ENCODE measurements at regions not wholly inside any gene's neighbourhood (a gene's known extent, or its start where the extent isn't known, plus 50 kb on each side); places are given as distances from the start of the nearest gene placed in this dataset.

GRCh38 chr12:67386869-67387565 is 117.9 kb downstream of the CAND1 start:
- dilution Hi-C loops (cut with HindIII; ENCODE audit: low sequenced_read_pairs, unreplicated experiment) (no loop called here), in situ Hi-C loops (cut with MboI; ENCODE audit: low sequenced_read_pairs) (no loop called here), intact Hi-C loops (cut with micrococcal nuclease) (no loop called here)
- no peaks in the 10 kb centered on the region for H4K20me1 ChIP-seq (ENCODE audit: insufficient read depth, low read length)
- H3K4me3 ChIP-seq (ENCODE audit: insufficient read depth, low read depth, low read length), result no peak overlapping the region
- no peak overlapping the region for H4K91ac ChIP-seq (ENCODE audit: insufficient read depth, low read depth, low read length)
- no peaks in the 10 kb centered on the region for H3K4me1 ChIP-seq (ENCODE audit: control insufficient read depth, insufficient read depth, low read length)
- no peak overlapping the region for H2BK5ac ChIP-seq (ENCODE audit: low read depth, low read length, poor library complexity, severe bottlenecking)
- ChIA-PET POLR2A (ENCODE audit: unreplicated experiment) (no interaction called here), CTCF (no interaction called here)
- no peak overlapping the region for H3K56ac ChIP-seq (ENCODE audit: extremely low read depth, insufficient read depth, low read length)
- H3K4me2 ChIP-seq (ENCODE audit: low read depth, low read length), result no peak overlapping the region
- H3K27me3 ChIP-seq (ENCODE audit: control insufficient read depth, insufficient read depth, low read length), result no peaks in the 10 kb centered on the region
- TF ChIP-seq MAFK (IDR thresholded peaks at IDR 0.05; ENCODE audit: low read depth, low read length) (no peak), CHD1 (IDR thresholded peaks at IDR 0.05; ENCODE audit: low read depth, low read length) (no peak), NFE2L2 (IDR thresholded peaks at IDR 0.05; ENCODE audit: low read depth, low read length) (no peak), CEBPB (IDR thresholded peaks at IDR 0.05; ENCODE audit: low read depth, low read length) (no peak), MXI1 (IDR thresholded peaks at IDR 0.05; ENCODE audit: borderline replicate concordance, low read depth, low read length) (no peak), FOS (IDR thresholded peaks at IDR 0.05; ENCODE audit: low read depth, low read length) (no peak), RAD21 (IDR thresholded peaks at IDR 0.05; ENCODE audit: low read length) (no peak), RFX5 (IDR thresholded peaks at IDR 0.05; ENCODE audit: low read depth, low read length) (no peak), SMC3 (IDR thresholded peaks at IDR 0.05; ENCODE audit: low read depth, low read length) (no peak), MAZ (IDR thresholded peaks at IDR 0.05; ENCODE audit: borderline replicate concordance, low read depth, low read length) (no peak), POLR2A (IDR thresholded peaks at IDR 0.05; ENCODE audit: low read depth, low read length) (no peak), CTCF (conservative IDR thresholded peaks at IDR 0.05; ENCODE audit: low read depth, low read length) (no peak)
- H2BK120ac ChIP-seq (ENCODE audit: low read depth, low read length), result no peak overlapping the region
- H2AK5ac ChIP-seq (ENCODE audit: low read depth, low read length), result no peak overlapping the region
- H3K27ac ChIP-seq (ENCODE audit: insufficient read depth, low read length), result no peak overlapping the region
- no peaks in the 10 kb centered on the region for H3K36me3 ChIP-seq (ENCODE audit: control insufficient read depth, insufficient read depth, low read length)
- no peak overlapping the region for H3K9ac ChIP-seq (ENCODE audit: low read depth, low read length)
- no peak overlapping the region for H2BK20ac ChIP-seq (ENCODE audit: low read depth, low read length)
- no peak overlapping the region for H2AFZ ChIP-seq (replicated peaks; ENCODE audit: low read length, poor library complexity)
- H3K18ac ChIP-seq (ENCODE audit: low read depth, low read length), result no peak overlapping the region
- no peak overlapping the region for H2AK9ac ChIP-seq (replicated peaks; ENCODE audit: low read depth, low read length, poor library complexity)
- no CpG with 5 or more reads among the region's 4 CpGs for WGBS, 2 experiments (ENCODE audit: extremely low coverage in 2 of 2, insufficient read length in 1 of 2)
- no peak overlapping the region for H3K4ac ChIP-seq (ENCODE audit: low read depth, low read length)
- H3K14ac ChIP-seq (replicated peaks; ENCODE audit: low read depth, low read length), result no peak overlapping the region
- BruUV-seq (replicated peaks), result no TSS peak
- DNase-seq (no peak), ATAC-seq (ENCODE audit: low read depth) (no peak)
- H4K8ac ChIP-seq (ENCODE audit: low read depth in 2 of 2, low read length in 2 of 2), result no peak overlapping the region
- H3K9me3 ChIP-seq (ENCODE audit: control insufficient read depth, insufficient read depth, low read length), result no peaks in the 10 kb centered on the region
- no peaks in the 10 kb centered on the region for H3K79me1 ChIP-seq (ENCODE audit: low read depth in 1 of 2, low read length in 2 of 2)
- H2BK15ac ChIP-seq (ENCODE audit: low read depth, low read length), result no peak overlapping the region
- H3K9me1 ChIP-seq (ENCODE audit: insufficient read depth, low read length), result no peaks in the 10 kb centered on the region
- H4K5ac ChIP-seq (ENCODE audit: low read depth, low read length), result no peak overlapping the region
- H3K23ac ChIP-seq (ENCODE audit: low read depth, low read length), result no peak overlapping the region
